ENCODE measurements at regions not wholly inside any gene's neighbourhood (a gene's known extent, or its start where the extent isn't known, plus 50 kb on each side); places are given as distances from the start of the nearest gene placed in this dataset.

GRCh38 chr7:115701141-115701540 lies 329.4 kb downstream of the TFEC start:
- H2AFZ ChIP-seq (ENCODE audit: low read length) = no peak overlapping the region
- no peaks in the 10 kb centered on the region for H3K79me2 ChIP-seq (ENCODE audit: low read length)
- DNase-seq = no peak
- no peaks in the 10 kb centered on the region for H3K36me3 ChIP-seq (replicated peaks; ENCODE audit: insufficient read depth, low read length)
- H3K27me3 ChIP-seq (replicated peaks; ENCODE audit: insufficient read depth, low read length) = no peaks in the 10 kb centered on the region
- no peaks in the 10 kb centered on the region for H3K4me1 ChIP-seq (ENCODE audit: low read length)
- H3K4me2 ChIP-seq (ENCODE audit: low read depth, low read length) = no peak overlapping the region
- H3F3A ChIP-seq (ENCODE audit: insufficient read depth, low read length) = no peaks in the 10 kb centered on the region
- no peaks in the 10 kb centered on the region for H4K20me1 ChIP-seq (ENCODE audit: insufficient read depth, low read length)
- H3K9ac ChIP-seq (ENCODE audit: low read length) = no peak overlapping the region
- TF ChIP-seq EZH2 (optimal IDR thresholded peaks at IDR 0.05; ENCODE audit: low read depth, low read length) (no peak), EZH2phosphoT487 (IDR thresholded peaks at IDR 0.05; ENCODE audit: low read length) (no peak), CTCF (IDR thresholded peaks at IDR 0.05; ENCODE audit: low read length) (no peak)
- H3K4me3 ChIP-seq (ENCODE audit: low read length) = no peak overlapping the region
- H3K9me3 ChIP-seq (replicated peaks; ENCODE audit: insufficient read depth, low read length) = no peaks in the 10 kb centered on the region
- H3K9me2 ChIP-seq (replicated peaks; ENCODE audit: insufficient read depth, low read length) = no peaks in the 10 kb centered on the region
- no peak overlapping the region for H3K27ac ChIP-seq (ENCODE audit: low read length)

- Histone ChIP-seq H3K27ac (ENCODE audit: low read length) (no peak overlapping the region), H3K27me3 (replicated peaks; ENCODE audit: insufficient read depth, low read length) (no peaks in the 10 kb centered on the region), H3K4me2 (ENCODE audit: low read depth, low read length) (no peak overlapping the region), H3K79me2 (ENCODE audit: low read length) (no peaks in the 10 kb centered on the region), H3K9ac (ENCODE audit: low read length) (no peak overlapping the region), H3F3A (ENCODE audit: insufficient read depth, low read length) (no peaks in the 10 kb centered on the region), H3K9me2 (replicated peaks; ENCODE audit: insufficient read depth, low read length) (no peaks in the 10 kb centered on the region), H2AFZ (ENCODE audit: low read length) (no peak overlapping the region), H3K9me3 (replicated peaks; ENCODE audit: insufficient read depth, low read length) (no peaks in the 10 kb centered on the region), H3K4me1 (ENCODE audit: low read length) (no peaks in the 10 kb centered on the region), H4K20me1 (ENCODE audit: insufficient read depth, low read length) (no peaks in the 10 kb centered on the region), H3K4me3 (ENCODE audit: low read length) (no peak overlapping the region), H3K36me3 (replicated peaks; ENCODE audit: insufficient read depth, low read length) (no peaks in the 10 kb centered on the region)
- DNase-seq = no peak
- TF ChIP-seq EZH2phosphoT487 (IDR thresholded peaks at IDR 0.05; ENCODE audit: low read length) (no peak), CTCF (IDR thresholded peaks at IDR 0.05; ENCODE audit: low read length) (no peak), EZH2 (optimal IDR thresholded peaks at IDR 0.05; ENCODE audit: low read depth, low read length) (no peak)
Observed at GRCh38 chr7:115694424-115694823, 336.1 kb downstream of the TFEC start.

GRCh38 chr7:115693779-115694178 lies 336.8 kb downstream of the TFEC start:
- no peaks in the 10 kb centered on the region for H3K9me3 ChIP-seq (replicated peaks; ENCODE audit: insufficient read depth, low read length)
- no peaks in the 10 kb centered on the region for H3K36me3 ChIP-seq (replicated peaks; ENCODE audit: insufficient read depth, low read length)
- H3K4me3 ChIP-seq (ENCODE audit: low read length) = no peak overlapping the region
- H4K20me1 ChIP-seq (ENCODE audit: insufficient read depth, low read length) = no peaks in the 10 kb centered on the region
- no peak for DNase-seq
- H3K27ac ChIP-seq (ENCODE audit: low read length) = no peak overlapping the region
- no peak overlapping the region for H3K4me2 ChIP-seq (ENCODE audit: low read depth, low read length)
- no peak for TF ChIP-seq CTCF (IDR thresholded peaks at IDR 0.05; ENCODE audit: low read length)
- no peak for TF ChIP-seq EZH2 (optimal IDR thresholded peaks at IDR 0.05; ENCODE audit: low read depth, low read length)
- TF ChIP-seq EZH2phosphoT487 (IDR thresholded peaks at IDR 0.05; ENCODE audit: low read length) = no peak
- H3F3A ChIP-seq (ENCODE audit: insufficient read depth, low read length) = no peaks in the 10 kb centered on the region
- no peaks in the 10 kb centered on the region for H3K27me3 ChIP-seq (replicated peaks; ENCODE audit: insufficient read depth, low read length)
- H2AFZ ChIP-seq (ENCODE audit: low read length) = no peak overlapping the region
- H3K79me2 ChIP-seq (ENCODE audit: low read length) = no peaks in the 10 kb centered on the region
- H3K4me1 ChIP-seq (ENCODE audit: low read length) = no peaks in the 10 kb centered on the region
- H3K9me2 ChIP-seq (replicated peaks; ENCODE audit: insufficient read depth, low read length) = no peaks in the 10 kb centered on the region
- H3K9ac ChIP-seq (ENCODE audit: low read length) = no peak overlapping the region
